Cardiac muscle cell (in vitro differentiated cells and primary cell): ENCODE measurements at regions not wholly inside any gene's neighbourhood (a gene's known extent, or its start where the extent isn't known, plus 50 kb on each side); places are given as distances from the start of the nearest gene placed in this dataset.

ENCODE experiments used
- DNase-seq, 2 donors: peaks; one replicate each; pipeline versions ENCODE4 v3.0.0 to v3.0.0-alpha.2; 2010 to 2017; ENCODE audit warnings: low read depth in 1 of 2, low spot score in 1 of 2
- H3K27ac ChIP-seq: fragments of 200-600 bp; sonication (generic); 2 replicates; pipeline ENCODE4 v1.5.1; 2016
- H3K27me3 ChIP-seq: fragments of 200-600 bp; sonication (generic); 2 replicates; pipeline ENCODE4 v1.6.0; 2016; ENCODE audit warnings: control low read depth
- H3K36me3 ChIP-seq: fragments of 200-600 bp; sonication (generic); 2 replicates; pipeline ENCODE4 v1.5.1; 2016; ENCODE audit warnings: control low read depth
- H3K4me1 ChIP-seq: fragments of 200-600 bp; sonication (generic); 2 replicates; pipeline ENCODE4 v1.8.1; 2017; ENCODE audit warnings: low read depth, mild to moderate bottlenecking, mixed run types
- H3K4me3 ChIP-seq: fragments of 200-600 bp; sonication (generic); 2 replicates; pipeline ENCODE4 v1.5.1; 2016; ENCODE audit warnings: mild to moderate bottlenecking
- H3K9me3 ChIP-seq: fragments of 200-600 bp; sonication (generic); 2 replicates; pipeline ENCODE4 v1.5.1; 2017; ENCODE audit warnings: low read depth, mild to moderate bottlenecking, control low read depth
- TF ChIP-seq, protein P1 (sequence below): IDR thresholded peaks from 2 replicates; pipeline ENCODE4 v1.5.1; 2012; ENCODE audit warnings: low read depth, mild to moderate bottlenecking, low read length

DNA sequence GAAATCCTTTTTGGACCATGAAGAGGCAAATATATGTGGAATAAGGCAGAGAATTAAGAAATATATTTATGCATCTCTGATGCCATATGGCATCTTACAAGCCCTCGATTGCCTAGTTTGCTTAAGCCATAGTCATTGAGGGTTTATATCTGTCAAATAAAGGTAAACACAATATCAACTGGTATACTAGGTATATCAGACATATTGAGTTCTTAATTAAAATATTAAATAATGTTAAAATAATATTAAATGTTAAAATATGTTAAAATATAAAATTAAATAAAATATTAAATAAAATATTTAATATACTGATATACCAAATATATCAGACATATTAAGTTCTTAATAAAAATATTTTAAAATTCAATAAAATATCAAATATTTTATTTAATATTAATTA is 567.4 kb upstream of the PTCHD4 start:
- no peak overlapping the region for H3K4me3 ChIP-seq
- TF ChIP-seq, protein P1, sequence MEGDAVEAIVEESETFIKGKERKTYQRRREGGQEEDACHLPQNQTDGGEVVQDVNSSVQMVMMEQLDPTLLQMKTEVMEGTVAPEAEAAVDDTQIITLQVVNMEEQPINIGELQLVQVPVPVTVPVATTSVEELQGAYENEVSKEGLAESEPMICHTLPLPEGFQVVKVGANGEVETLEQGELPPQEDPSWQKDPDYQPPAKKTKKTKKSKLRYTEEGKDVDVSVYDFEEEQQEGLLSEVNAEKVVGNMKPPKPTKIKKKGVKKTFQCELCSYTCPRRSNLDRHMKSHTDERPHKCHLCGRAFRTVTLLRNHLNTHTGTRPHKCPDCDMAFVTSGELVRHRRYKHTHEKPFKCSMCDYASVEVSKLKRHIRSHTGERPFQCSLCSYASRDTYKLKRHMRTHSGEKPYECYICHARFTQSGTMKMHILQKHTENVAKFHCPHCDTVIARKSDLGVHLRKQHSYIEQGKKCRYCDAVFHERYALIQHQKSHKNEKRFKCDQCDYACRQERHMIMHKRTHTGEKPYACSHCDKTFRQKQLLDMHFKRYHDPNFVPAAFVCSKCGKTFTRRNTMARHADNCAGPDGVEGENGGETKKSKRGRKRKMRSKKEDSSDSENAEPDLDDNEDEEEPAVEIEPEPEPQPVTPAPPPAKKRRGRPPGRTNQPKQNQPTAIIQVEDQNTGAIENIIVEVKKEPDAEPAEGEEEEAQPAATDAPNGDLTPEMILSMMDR, result no peak
- H3K27ac ChIP-seq, result no peak overlapping the region
- no peaks in the 10 kb centered on the region for H3K27me3 ChIP-seq
- H3K4me1 ChIP-seq, result no peaks in the 10 kb centered on the region
- H3K36me3 ChIP-seq, result no peaks in the 10 kb centered on the region
- no peaks in the 10 kb centered on the region for H3K9me3 ChIP-seq
- DNase-seq, result no peak

DNA sequence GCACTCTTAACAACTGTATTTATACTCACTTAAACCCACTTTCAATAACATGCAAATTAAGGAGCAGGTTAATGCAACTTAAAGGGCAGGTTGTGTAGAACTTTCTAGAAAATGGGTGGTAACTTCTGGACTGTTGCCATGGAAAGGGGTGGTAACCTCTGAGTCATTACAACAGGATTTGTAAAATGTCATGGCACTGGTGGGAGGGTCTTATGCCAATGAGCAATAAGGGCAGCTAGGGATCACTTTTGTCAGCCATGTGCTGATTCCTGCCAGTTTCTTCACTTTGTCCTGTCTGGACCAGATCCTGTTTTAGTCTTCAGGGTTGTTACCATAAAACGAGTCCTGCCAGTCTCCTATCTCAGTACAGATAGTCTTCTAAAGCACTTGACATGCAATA is 560.5 kb upstream of the PTCHD4 start:
- TF ChIP-seq, protein P1, result no peak
- H3K4me3 ChIP-seq, result no peak overlapping the region

DNA sequence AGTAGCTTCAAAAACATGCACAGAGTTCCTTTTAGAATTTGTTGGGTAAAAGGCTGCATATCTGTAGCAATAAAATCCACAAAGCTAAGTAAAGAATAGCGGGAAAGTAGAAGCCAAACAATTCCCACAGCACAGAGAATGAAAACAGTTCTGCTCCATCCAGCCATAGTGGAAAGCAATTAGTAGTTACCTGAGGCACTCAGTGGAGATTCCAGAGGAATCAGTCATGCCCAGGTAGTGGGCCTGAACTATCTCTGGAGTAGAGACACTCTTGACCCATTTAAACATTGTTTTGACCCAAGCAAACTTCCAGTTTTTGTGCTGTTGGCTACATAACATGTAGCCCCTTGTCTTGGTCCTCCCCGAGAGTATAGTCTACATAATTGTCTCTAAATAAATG is 559.5 kb upstream of the PTCHD4 start:
- no peaks in the 10 kb centered on the region for H3K36me3 ChIP-seq
- H3K4me1 ChIP-seq, result peaks cover 3% of the 10 kb centered on the region
- DNase-seq, result no peak
- no peaks in the 10 kb centered on the region for H3K27me3 ChIP-seq
- H3K4me3 ChIP-seq, result no peak overlapping the region
- TF ChIP-seq, protein P1, result no peak
- no peaks in the 10 kb centered on the region for H3K9me3 ChIP-seq
- H3K27ac ChIP-seq, result no peak overlapping the region

More for the DNA sequence above, 560.5 kb upstream of the PTCHD4 start:
- Histone ChIP-seq H3K27me3 (no peaks in the 10 kb centered on the region), H3K4me1 (peaks cover 3% of the 10 kb centered on the region), H3K27ac (no peak overlapping the region), H3K9me3 (no peaks in the 10 kb centered on the region), H3K36me3 (no peaks in the 10 kb centered on the region)
- peak in 1 of 2 donors; percentile 4 for DNase-seq

DNA sequence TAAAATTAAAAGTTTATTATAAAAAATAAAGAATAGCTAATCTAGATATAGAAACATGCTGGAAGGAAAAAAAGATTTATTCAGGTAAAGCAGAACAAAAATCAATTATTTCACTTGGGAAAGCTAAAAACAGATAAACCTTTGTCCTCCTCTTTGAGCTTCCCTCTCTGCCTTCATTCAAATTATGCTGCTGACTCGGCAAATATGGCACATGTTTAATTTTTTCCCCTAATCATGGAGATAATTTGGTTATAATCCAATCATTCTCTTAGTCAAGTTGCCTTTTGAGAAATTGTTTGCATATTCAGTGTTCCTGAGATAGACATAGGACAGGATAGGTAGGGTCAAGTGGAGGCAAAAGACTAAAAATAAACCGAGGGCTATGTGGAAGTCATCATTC is 556.8 kb upstream of the PTCHD4 start:
- Histone ChIP-seq H3K36me3 (no peaks in the 10 kb centered on the region), H3K27ac (no peak overlapping the region), H3K27me3 (no peaks in the 10 kb centered on the region), H3K9me3 (no peaks in the 10 kb centered on the region), H3K4me1 (peaks cover 3% of the 10 kb centered on the region), H3K4me3 (no peak overlapping the region)
- TF ChIP-seq, protein P1, result no peak
- no peak for DNase-seq

DNA sequence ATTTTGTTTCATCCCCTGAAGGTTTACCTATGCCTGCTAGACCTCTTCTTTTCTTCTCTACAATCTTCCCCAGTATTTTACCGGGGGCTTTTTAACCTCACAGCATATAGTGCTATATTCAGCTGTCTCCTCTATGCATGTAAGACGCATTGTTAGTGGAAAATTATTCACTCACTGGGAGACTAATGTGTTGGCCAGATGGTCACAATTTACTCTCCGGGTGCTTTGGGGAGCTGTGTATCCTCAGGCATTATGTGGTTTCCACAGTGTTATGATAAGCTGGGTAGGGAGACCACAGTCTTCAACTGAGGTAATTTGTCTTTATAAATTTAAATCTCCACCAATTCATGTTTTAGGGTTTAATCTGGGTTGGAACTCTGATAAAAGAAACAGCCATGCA is 553.8 kb upstream of the PTCHD4 start:
- TF ChIP-seq, protein P1, result no peak

DNA sequence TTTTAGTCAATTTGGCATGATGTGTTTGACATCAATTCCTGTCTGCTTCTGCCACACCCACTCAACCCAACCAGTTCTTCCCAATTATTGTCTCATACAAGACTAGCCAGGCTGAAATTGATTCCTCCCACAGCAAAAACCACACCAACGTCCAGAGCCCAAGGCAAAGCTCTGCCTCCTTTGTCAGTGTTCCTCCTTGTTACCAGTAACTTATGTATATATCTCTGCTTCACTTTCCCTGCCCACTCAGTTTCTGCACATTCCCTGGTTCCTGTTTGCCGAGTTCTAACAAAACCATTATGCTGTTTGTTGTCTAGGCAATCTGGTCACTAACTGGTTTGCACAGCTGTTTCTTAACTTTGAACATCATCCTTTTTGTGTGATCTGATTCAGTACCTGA is 547.9 kb upstream of the PTCHD4 start:
- Histone ChIP-seq H3K4me3 (no peak overlapping the region), H3K4me1 (no peaks in the 10 kb centered on the region), H3K27me3 (no peaks in the 10 kb centered on the region), H3K9me3 (no peaks in the 10 kb centered on the region), H3K36me3 (no peaks in the 10 kb centered on the region), H3K27ac (no peak overlapping the region)
- TF ChIP-seq, protein P1, result no peak
- no peak for DNase-seq

More for the DNA sequence above, 553.8 kb upstream of the PTCHD4 start:
- H3K4me3 ChIP-seq, result no peak overlapping the region
- peaks cover 3% of the 10 kb centered on the region for H3K4me1 ChIP-seq
- no peaks in the 10 kb centered on the region for H3K9me3 ChIP-seq
- no peaks in the 10 kb centered on the region for H3K36me3 ChIP-seq
- DNase-seq, result no peak
- H3K27ac ChIP-seq, result no peak overlapping the region
- H3K27me3 ChIP-seq, result no peaks in the 10 kb centered on the region
